BJ (cell line): ENCODE measurements at regions not wholly inside any gene's neighbourhood (a gene's known extent, or its start where the extent isn't known, plus 50 kb on each side); places are given as distances from the start of the nearest gene placed in this dataset.

Experiments
- CTCF ChIA-PET: fragments of 350-600 bp; formaldehyde crosslinking; extraction: SDS; loops from one replicate; lab custom pipeline; 2021; ENCODE audit warnings: antibody characterized with exemption, inconsistent platforms; lab: Yijun Ruan, JAX
- POLR2A ChIA-PET: fragments of 300-600 bp; sonication (Branson Sonifier 250); formaldehyde crosslinking; extraction: SDS; loops from one replicate; lab custom pipeline; 2021; ENCODE audit warnings: antibody characterized with exemption; lab: Charles Lee
- DNase-seq: peaks from one replicate; pipeline ENCODE4 v3.0.0-alpha.2; 2011; ENCODE audit warnings: low read depth
- H3K27me3 ChIP-seq: 2 replicates; pipeline ENCODE4 v1.6.0; 2011; ENCODE audit warnings: low read length; ENCODE audit not compliant: control insufficient read depth, insufficient read depth
- H3K36me3 ChIP-seq: 2 replicates; pipeline ENCODE4 v1.5.1; 2011; ENCODE audit warnings: low read length; ENCODE audit not compliant: control insufficient read depth, insufficient read depth
- H3K4me3 ChIP-seq: 2 replicates; pipeline ENCODE4 v1.5.1; 2011; ENCODE audit warnings: low read depth, mild to moderate bottlenecking, control low read depth, low read length
- CTCF ChIP-seq: IDR thresholded peaks from 2 replicates; pipeline ENCODE4 v1.5.1; 2011; ENCODE audit warnings: low read depth, mild to moderate bottlenecking, control low read depth, inconsistent platforms, low read length, moderate library complexity; ENCODE audit not compliant: insufficient read depth

GRCh38 chr9:107750741-107751566, 261.4 kb upstream of the KLF4 start:
- ChIA-PET POLR2A (no interaction called here), CTCF (interaction anchor here (0.6 to 1.1 kb wide), 3 partner anchors 17 to 319 kb away, joined by 3 to 4 read pairs (median 3); no protein-coding TSS in a partner anchor)
- no peaks in the 10 kb centered on the region for H3K36me3 ChIP-seq
- no peaks in the 10 kb centered on the region for H3K27me3 ChIP-seq
- TF ChIP-seq CTCF, result no peak
- peak; percentile 95 for DNase-seq
- H3K4me3 ChIP-seq, result no peak overlapping the region

- Histone ChIP-seq H3K36me3 (no peaks in the 10 kb centered on the region), H3K27me3 (no peaks in the 10 kb centered on the region), H3K4me3 (no peak overlapping the region)
- ChIA-PET POLR2A (no interaction called here), CTCF (no interaction called here)
- peak; percentile 71 for DNase-seq
- no peak for TF ChIP-seq CTCF
These were observed 260.3 kb upstream of the KLF4 start for GRCh38 chr9:107749787-107750444.

- no peaks in the 10 kb centered on the region for H3K27me3 ChIP-seq
- no peak for TF ChIP-seq CTCF
- H3K36me3 ChIP-seq, result no peaks in the 10 kb centered on the region
- ChIA-PET POLR2A (no interaction called here), CTCF (interaction anchor here (0.5 kb wide), 1 partner anchor 69 kb away, joined by 3 read pairs; no protein-coding TSS in a partner anchor)
- H3K4me3 ChIP-seq, result no peak overlapping the region
- no peak for DNase-seq
These were observed 255.3 kb upstream of the KLF4 start for GRCh38 chr9:107744873-107745272.

- ChIA-PET POLR2A (no interaction called here), CTCF (interaction anchor here (1.3 kb wide), 1 partner anchor 10 kb away, joined by 3 read pairs; no protein-coding TSS in a partner anchor)
- Histone ChIP-seq H3K4me3 (no peak overlapping the region), H3K36me3 (no peaks in the 10 kb centered on the region), H3K27me3 (no peaks in the 10 kb centered on the region)
- no peak for DNase-seq
- TF ChIP-seq CTCF, result no peak
These were observed 253.2 kb upstream of the KLF4 start for GRCh38 chr9:107742531-107743309.
